ENCODE measurements at regions not wholly inside any gene's neighbourhood (a gene's known extent, or its start where the extent isn't known, plus 50 kb on each side); places are given as distances from the start of the nearest gene placed in this dataset.
"Not testable (repeated sequence)": the region's sequence is repeated elsewhere in the genome, so short reads cannot be mapped to it uniquely, and the experiment has no call there.

DNA sequence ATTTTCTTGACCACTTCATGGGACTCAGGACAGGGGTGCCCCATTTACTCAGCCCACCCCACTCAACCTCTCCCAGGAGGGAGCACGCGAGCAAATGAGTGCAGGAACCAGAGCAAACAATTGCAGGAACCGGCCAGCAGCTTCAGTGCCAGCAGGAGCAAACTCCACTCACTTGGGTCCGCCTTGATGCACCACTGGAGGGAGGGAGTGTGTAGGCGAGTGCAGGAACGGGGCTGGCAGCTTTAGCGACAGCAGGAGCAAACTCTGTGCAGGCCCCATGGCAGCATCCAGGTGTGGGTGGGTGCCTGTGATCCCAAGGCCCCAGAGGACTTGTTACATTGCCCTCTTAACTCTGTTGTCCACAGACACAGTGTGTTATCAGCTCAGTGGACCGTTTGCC lies 1667.3 kb upstream of the CELF4 start:
- Histone ChIP-seq H3K4me3 (no peak overlapping the region), H3K27me3 (replicated peaks in 1 of 7) (no peaks in the 10 kb centered on the region), H3K4me1 (no peaks in the 10 kb centered on the region), H3K9me3 (peaks cover 0 to 33% (median 17%) of the 10 kb centered on the region in 8 donors), H3K36me3 (no peaks in the 10 kb centered on the region), H3K27ac (no peak overlapping the region)
- intact Hi-C loops (cut with DNase I; ENCODE audit: low total_unique reads), result no loop called here
- TF ChIP-seq POLR2A (IDR thresholded peaks at IDR 0.05), result no peak
- no peak for TF ChIP-seq POLR2AphosphoS5 (IDR thresholded peaks at IDR 0.05)
- TF ChIP-seq CTCF (IDR thresholded peaks at IDR 0.05 in 8 of 11, conservative IDR thresholded peaks at IDR 0.05 in 3 of 11), result no peak
- DNase-seq, result no peak
- 84 to 93% (median 86%) methylated on average over 6 to 8 of the region's 8 CpGs for WGBS, 5 donors

- DNase-seq, result no peak
- 56 to 67% (median 65%) methylated on average over 2 of the region's 2 CpGs for WGBS, 5 donors
- Histone ChIP-seq H3K27ac (no peak overlapping the region), H3K4me1 (no peaks in the 10 kb centered on the region), H3K36me3 (no peaks in the 10 kb centered on the region), H3K9me3 (peaks cover 0 to 33% (median 17%) of the 10 kb centered on the region in 8 donors), H3K27me3 (replicated peaks in 1 of 7) (no peaks in the 10 kb centered on the region), H3K4me3 (no peak overlapping the region)
- TF ChIP-seq POLR2A (IDR thresholded peaks at IDR 0.05) (no peak), CTCF (IDR thresholded peaks at IDR 0.05 in 8 of 11, conservative IDR thresholded peaks at IDR 0.05 in 3 of 11) (no peak), POLR2AphosphoS5 (IDR thresholded peaks at IDR 0.05) (no peak)
- intact Hi-C loops (cut with DNase I; ENCODE audit: low total_unique reads), result no loop called here
Observed at GRCh38 chr18:39232490-39232889, 1666.9 kb upstream of the CELF4 start.

- DNase-seq, result no peak
- Histone ChIP-seq H3K4me1 (no peaks in the 10 kb centered on the region), H3K36me3 (no peaks in the 10 kb centered on the region), H3K4me3 (no peak overlapping the region), H3K9me3 (peaks cover 0 to 19% (median 5%) of the 10 kb centered on the region in 8 donors), H3K27me3 (replicated peaks in 1 of 7) (no peaks in the 10 kb centered on the region), H3K27ac (no peak overlapping the region)
- TF ChIP-seq POLR2A (IDR thresholded peaks at IDR 0.05), result no peak
- no peak for TF ChIP-seq POLR2AphosphoS5 (IDR thresholded peaks at IDR 0.05)
- 66 to 89% (median 83%) methylated on average over 5 of the region's 5 CpGs for WGBS, 5 donors
- intact Hi-C loops (cut with DNase I; ENCODE audit: low total_unique reads), result no loop called here
Observed at GRCh38 chr18:39230086-39230803, 1664.6 kb upstream of the CELF4 start.

- H3K36me3 ChIP-seq; H3K27ac ChIP-seq; intact Hi-C loops (cut with DNase I; ENCODE audit: low total_unique reads); H3K9me3 ChIP-seq; H3K27me3 ChIP-seq (replicated peaks in 1 of 7); H3K4me1 ChIP-seq; DNase-seq; H3K4me3 ChIP-seq: not testable (repeated sequence)
- WGBS, 5 donors, result 65 to 90% (median 80%) methylated on average over 2 of the region's 2 CpGs
Observed at GRCh38 chr18:39227769-39228168, 1662.2 kb upstream of the CELF4 start.

GRCh38 chr18:39225373-39225772 lies 1659.8 kb upstream of the CELF4 start:
- DNase-seq, result no peak
- TF ChIP-seq CTCF (IDR thresholded peaks at IDR 0.05 in 8 of 11, conservative IDR thresholded peaks at IDR 0.05 in 3 of 11), result no peak
- no peak for TF ChIP-seq POLR2A (IDR thresholded peaks at IDR 0.05)
- no peak for TF ChIP-seq POLR2AphosphoS5 (IDR thresholded peaks at IDR 0.05)
- Histone ChIP-seq H3K4me1 (no peaks in the 10 kb centered on the region), H3K27ac (no peak overlapping the region), H3K36me3 (no peaks in the 10 kb centered on the region), H3K9me3 (peaks cover 0 to 7% (median 0%) of the 10 kb centered on the region in 8 donors), H3K4me3 (no peak overlapping the region), H3K27me3 (replicated peaks in 1 of 7) (no peaks in the 10 kb centered on the region)
- 65 to 74% (median 68%) methylated on average over 1 of the region's 1 CpG for WGBS, 5 donors
- intact Hi-C loops (cut with DNase I; ENCODE audit: low total_unique reads), result no loop called here
